Mesendoderm (in vitro differentiated cells): ENCODE measurements at regions not wholly inside any gene's neighbourhood (a gene's known extent, or its start where the extent isn't known, plus 50 kb on each side); places are given as distances from the start of the nearest gene placed in this dataset.

Experiments used
- DNase-seq: peaks from one replicate; pipeline ENCODE4 v3.0.0; 2013
- H2AK5ac ChIP-seq: 2 replicates; pipeline ENCODE4 v1.6.1; 2013; ENCODE audit warnings: low read length, inconsistent platforms
- H2BK120ac ChIP-seq: 2 replicates; pipeline ENCODE4 v1.6.1; 2013; ENCODE audit warnings: low read depth, mild to moderate bottlenecking, low read length, moderate library complexity, mixed read lengths
- H2BK15ac ChIP-seq: replicated peaks from 2 replicates; pipeline ENCODE4 v1.6.1; 2013; ENCODE audit warnings: low read depth, mild to moderate bottlenecking, moderate library complexity
- H2BK5ac ChIP-seq: 2 replicates; pipeline ENCODE4 v1.6.1; 2013; ENCODE audit warnings: low read length, inconsistent platforms
- H3K18ac ChIP-seq: 2 replicates; pipeline ENCODE4 v1.6.1; 2013; ENCODE audit warnings: mild to moderate bottlenecking, low read length, mixed read lengths
- H3K23ac ChIP-seq: one replicate; pipeline ENCODE4 v1.6.1; 2013; ENCODE audit warnings: low read length
- H3K27ac ChIP-seq: 2 replicates; pipeline ENCODE4 v1.5.1; 2013; ENCODE audit warnings: low read depth, mild to moderate bottlenecking, inconsistent platforms, low read length, moderate library complexity
- H3K27me3 ChIP-seq: 2 replicates; pipeline ENCODE4 v1.6.1; 2013; ENCODE audit warnings: low read length, control low read depth, mild to moderate bottlenecking, inconsistent platforms; ENCODE audit not compliant: insufficient read depth, poor library complexity
- H3K36me3 ChIP-seq: 2 replicates; pipeline ENCODE4 v1.6.1; 2013; ENCODE audit warnings: low read length, inconsistent platforms; ENCODE audit not compliant: control insufficient read depth, insufficient read depth
- H3K4ac ChIP-seq: one replicate; pipeline ENCODE4 v1.6.1; 2013; ENCODE audit warnings: low read depth, mild to moderate bottlenecking, low read length, moderate library complexity
- H3K4me1 ChIP-seq: 2 replicates; pipeline ENCODE4 v1.6.1; 2013; ENCODE audit warnings: low read depth, low read length, inconsistent platforms; ENCODE audit not compliant: control insufficient read depth
- H3K4me2 ChIP-seq: 2 replicates; pipeline ENCODE4 v1.6.1; 2013; ENCODE audit warnings: low read length
- H3K4me3 ChIP-seq: 2 replicates; pipeline ENCODE4 v1.5.1; 2013; ENCODE audit warnings: mild to moderate bottlenecking, low read length
- H3K56ac ChIP-seq: one replicate; pipeline ENCODE4 v1.6.1; 2013; ENCODE audit warnings: low read length
- H3K79me1 ChIP-seq: 2 replicates; pipeline ENCODE4 v1.6.1; 2013; ENCODE audit warnings: low read length, inconsistent platforms
- H3K79me2 ChIP-seq: 2 replicates; pipeline ENCODE4 v1.6.1; 2013; ENCODE audit warnings: mild to moderate bottlenecking, low read length; ENCODE audit not compliant: control insufficient read depth, insufficient read depth
- H3K9ac ChIP-seq: 2 replicates; pipeline ENCODE4 v1.6.1; 2013; ENCODE audit warnings: low read length, inconsistent platforms
- H4K5ac ChIP-seq: one replicate; pipeline ENCODE4 v1.6.1; 2013; ENCODE audit warnings: low read length
- H4K8ac ChIP-seq: one replicate; pipeline ENCODE4 v1.6.1; 2013; ENCODE audit warnings: low read depth, mild to moderate bottlenecking, control low read depth, low read length, moderate library complexity
- WGBS: extraction: QIAGEN DNeasy Blood & Tissue Kit; methylation state at CpG from one replicate; pipeline ENCODE4 v1.1.7; 2013; ENCODE audit warnings: low lambda C conversion rate, missing lambda C conversion rate; ENCODE audit not compliant: insufficient coverage; ENCODE audit errors: extremely low coverage; 5-methylcytosine and 5-hydroxymethylcytosine counted together

DNA sequence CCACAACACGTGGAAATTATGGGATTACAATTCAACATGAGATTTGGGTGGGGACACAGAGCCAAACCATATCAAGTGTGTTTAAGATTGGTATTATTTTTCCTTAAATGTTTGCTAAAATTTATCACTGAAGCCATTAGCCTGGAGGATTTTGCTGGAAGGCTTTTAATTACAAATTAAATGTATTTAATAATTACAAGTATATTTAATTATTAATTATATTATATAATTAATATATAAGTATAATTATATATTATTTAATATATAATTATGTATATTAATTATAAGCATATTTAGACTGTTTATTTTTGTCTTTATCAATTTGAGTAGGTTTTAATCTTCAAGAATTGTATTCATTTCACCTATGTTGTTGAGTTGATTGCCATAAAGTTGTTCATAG is 427.4 kb upstream of the FLRT2 start:
- Histone ChIP-seq H2BK5ac (no peak overlapping the region), H3K4ac (no peak overlapping the region), H4K5ac (no peak overlapping the region), H3K56ac (no peak overlapping the region), H3K4me3 (no peak overlapping the region), H4K8ac (no peak overlapping the region), H3K27ac (no peak overlapping the region), H3K79me1 (no peaks in the 10 kb centered on the region), H3K4me2 (no peak overlapping the region), H3K36me3 (no peaks in the 10 kb centered on the region), H3K23ac (no peak overlapping the region), H2AK5ac (no peak overlapping the region), H3K79me2 (no peaks in the 10 kb centered on the region), H3K27me3 (no peaks in the 10 kb centered on the region), H2BK15ac (no peak overlapping the region), H3K18ac (no peak overlapping the region), H3K4me1 (no peaks in the 10 kb centered on the region), H2BK120ac (no peak overlapping the region), H3K9ac (no peak overlapping the region)
- WGBS: no CpG with 5 or more reads among the region's 1 CpG
- DNase-seq: no peak

DNA sequence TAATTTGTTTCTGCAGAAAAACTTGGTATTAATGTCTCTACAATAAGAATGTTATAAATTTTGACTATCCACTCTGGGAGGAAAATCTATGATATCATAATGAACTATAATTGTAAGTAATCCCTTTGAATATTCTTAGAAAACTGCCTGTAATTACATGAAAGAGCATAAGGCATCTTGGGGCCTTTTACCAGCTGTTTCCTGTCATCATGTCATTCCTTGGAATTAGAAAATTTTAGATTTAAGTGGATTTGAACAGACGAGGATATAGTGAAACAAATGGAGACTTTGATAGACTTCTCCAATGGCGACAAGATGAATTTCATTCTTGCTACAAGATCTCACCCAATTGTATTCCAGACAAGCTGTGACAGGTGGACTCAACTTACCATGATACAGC is 423.4 kb upstream of the FLRT2 start:
- H2BK15ac ChIP-seq: no peak overlapping the region
- no peak overlapping the region for H3K4me2 ChIP-seq
- no peak overlapping the region for H2AK5ac ChIP-seq
- H2BK120ac ChIP-seq: no peak overlapping the region
- H3K18ac ChIP-seq: no peak overlapping the region
- H3K4ac ChIP-seq: no peak overlapping the region
- no peak overlapping the region for H3K23ac ChIP-seq
- no peak overlapping the region for H3K4me3 ChIP-seq
- H3K27me3 ChIP-seq: no peaks in the 10 kb centered on the region
- H4K5ac ChIP-seq: no peak overlapping the region
- H3K4me1 ChIP-seq: no peaks in the 10 kb centered on the region
- H2BK5ac ChIP-seq: no peak overlapping the region
- H3K79me1 ChIP-seq: no peaks in the 10 kb centered on the region
- no CpG with 5 or more reads among the region's 2 CpGs for whole genome bisulfite sequencing
- no peak overlapping the region for H4K8ac ChIP-seq
- H3K56ac ChIP-seq: no peak overlapping the region
- DNase-seq: no peak
- no peaks in the 10 kb centered on the region for H3K36me3 ChIP-seq
- H3K27ac ChIP-seq: no peak overlapping the region
- no peaks in the 10 kb centered on the region for H3K79me2 ChIP-seq
- no peak overlapping the region for H3K9ac ChIP-seq

DNA sequence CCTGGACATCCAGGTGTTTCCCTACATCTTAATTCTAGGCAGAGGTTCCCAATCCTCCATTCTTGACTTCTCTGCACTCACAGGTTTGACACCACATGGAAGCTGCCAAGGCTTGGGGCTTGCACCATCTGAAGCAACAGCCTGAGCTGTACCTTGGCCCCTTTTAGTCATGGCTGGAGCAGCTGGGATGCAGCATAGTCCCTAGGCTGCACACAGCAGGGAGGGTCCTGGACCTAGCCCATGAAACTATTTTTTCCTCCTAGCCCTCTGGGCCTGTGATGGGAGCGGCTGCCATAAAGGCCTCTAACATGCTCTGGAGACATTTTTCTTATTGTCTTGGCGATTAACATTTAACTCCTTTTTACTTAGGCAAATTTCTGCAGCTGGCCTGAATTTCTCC is 417.2 kb upstream of the FLRT2 start:
- no peak overlapping the region for H2BK120ac ChIP-seq
- no peak overlapping the region for H3K9ac ChIP-seq
- no peak overlapping the region for H3K27ac ChIP-seq
- H3K79me1 ChIP-seq: no peaks in the 10 kb centered on the region
- no peak overlapping the region for H3K56ac ChIP-seq
- H4K5ac ChIP-seq: no peak overlapping the region
- no peak overlapping the region for H4K8ac ChIP-seq
- no peaks in the 10 kb centered on the region for H3K4me1 ChIP-seq
- no peak overlapping the region for H3K4me2 ChIP-seq
- H3K79me2 ChIP-seq: no peaks in the 10 kb centered on the region
- H3K36me3 ChIP-seq: no peaks in the 10 kb centered on the region
- DNase-seq: no peak
- no peak overlapping the region for H3K4me3 ChIP-seq
- H2AK5ac ChIP-seq: no peak overlapping the region
- no peak overlapping the region for H3K23ac ChIP-seq
- no peaks in the 10 kb centered on the region for H3K27me3 ChIP-seq
- no peak overlapping the region for H2BK5ac ChIP-seq
- no CpG with 5 or more reads among the region's 2 CpGs for WGBS
- H3K4ac ChIP-seq: no peak overlapping the region
- no peak overlapping the region for H2BK15ac ChIP-seq
- H3K18ac ChIP-seq: no peak overlapping the region

DNA sequence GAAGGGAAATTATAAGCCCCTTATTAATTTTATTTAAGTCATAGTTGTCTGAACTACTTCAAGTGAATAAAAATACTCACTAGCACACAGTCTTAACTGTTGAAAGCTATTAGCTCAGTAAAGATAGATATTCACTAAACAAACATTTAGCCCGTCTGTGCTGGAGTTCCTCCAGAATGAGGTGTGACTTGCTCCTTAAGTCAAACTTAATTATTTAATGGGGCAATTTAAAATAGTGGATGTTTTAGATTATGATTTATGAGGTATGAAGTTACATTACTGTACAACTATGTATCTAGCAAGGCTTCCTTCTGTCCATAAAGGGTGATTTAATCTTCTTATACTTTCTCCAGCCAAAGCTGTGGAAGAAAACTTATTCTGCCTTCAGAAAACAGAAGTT is 414.0 kb upstream of the FLRT2 start:
- Histone ChIP-seq H3K79me1 (no peaks in the 10 kb centered on the region), H3K56ac (no peak overlapping the region), H3K4me1 (no peaks in the 10 kb centered on the region), H3K27ac (no peak overlapping the region), H3K18ac (no peak overlapping the region), H3K4me2 (no peak overlapping the region), H3K9ac (no peak overlapping the region), H3K4me3 (no peak overlapping the region), H2BK120ac (no peak overlapping the region), H3K27me3 (no peaks in the 10 kb centered on the region), H2BK15ac (no peak overlapping the region), H3K23ac (no peak overlapping the region), H3K4ac (no peak overlapping the region), H4K5ac (no peak overlapping the region), H2BK5ac (no peak overlapping the region), H4K8ac (no peak overlapping the region), H3K36me3 (no peaks in the 10 kb centered on the region), H2AK5ac (no peak overlapping the region), H3K79me2 (no peaks in the 10 kb centered on the region)
- DNase-seq: no peak
- WGBS: no CpG with 5 or more reads among the region's 1 CpG

DNA sequence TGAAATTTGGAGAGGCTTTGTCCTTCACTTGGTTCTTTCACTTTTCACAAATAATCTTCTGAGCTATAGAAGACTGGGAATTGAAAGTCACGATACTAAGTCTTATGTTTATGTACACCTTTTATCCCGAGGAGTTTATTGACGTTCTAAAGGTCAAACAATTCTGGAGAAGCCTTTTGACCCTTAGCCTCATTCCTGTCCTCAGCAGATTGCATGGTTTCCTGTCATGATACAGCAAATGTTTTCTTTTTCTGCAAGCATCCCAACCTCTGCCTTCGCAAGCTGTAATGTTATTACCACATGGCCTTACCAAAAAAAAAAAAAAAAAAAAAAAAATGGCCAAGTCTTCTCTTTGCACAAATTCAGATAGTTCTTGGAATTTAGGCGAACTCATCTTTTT is 411.7 kb upstream of the FLRT2 start:
- H3K4me3 ChIP-seq: no peak overlapping the region
- H2BK120ac ChIP-seq: no peak overlapping the region
- H2BK15ac ChIP-seq: no peak overlapping the region
- H3K56ac ChIP-seq: no peak overlapping the region
- H3K4me2 ChIP-seq: no peak overlapping the region
- no peak overlapping the region for H2BK5ac ChIP-seq
- no peaks in the 10 kb centered on the region for H3K4me1 ChIP-seq
- no peaks in the 10 kb centered on the region for H3K27me3 ChIP-seq
- H3K9ac ChIP-seq: no peak overlapping the region
- no peak for DNase-seq
- no peak overlapping the region for H2AK5ac ChIP-seq
- no peaks in the 10 kb centered on the region for H3K36me3 ChIP-seq
- H4K8ac ChIP-seq: no peak overlapping the region
- WGBS: no CpG with 5 or more reads among the region's 5 CpGs
- H3K18ac ChIP-seq: no peak overlapping the region
- H3K27ac ChIP-seq: no peak overlapping the region
- no peaks in the 10 kb centered on the region for H3K79me2 ChIP-seq
- no peak overlapping the region for H3K4ac ChIP-seq
- no peak overlapping the region for H4K5ac ChIP-seq
- no peak overlapping the region for H3K23ac ChIP-seq
- H3K79me1 ChIP-seq: no peaks in the 10 kb centered on the region

DNA sequence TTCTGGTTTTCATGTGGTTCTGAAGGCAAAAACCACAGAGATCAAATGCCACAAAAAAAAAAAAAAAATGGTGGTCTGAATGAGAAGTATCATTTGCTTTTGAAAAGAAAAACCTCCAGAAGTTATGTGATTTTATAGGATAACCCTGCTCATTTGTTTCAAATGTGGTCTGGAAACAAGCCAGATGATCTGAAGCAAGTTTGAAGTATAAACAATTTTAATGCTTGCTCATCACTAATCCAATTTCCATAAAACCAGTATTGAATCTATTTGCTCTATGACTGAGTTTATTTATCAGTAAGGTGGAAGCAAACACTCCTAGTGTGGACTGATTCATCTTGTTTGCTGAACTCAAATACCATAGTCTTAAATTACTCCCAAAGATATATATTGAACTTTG is 407.3 kb upstream of the FLRT2 start:
- H3K4me2 ChIP-seq: no peak overlapping the region
- no peaks in the 10 kb centered on the region for H3K4me1 ChIP-seq
- H2BK5ac ChIP-seq: no peak overlapping the region
- no peak overlapping the region for H4K8ac ChIP-seq
- no peak overlapping the region for H2BK15ac ChIP-seq
- H3K27me3 ChIP-seq: no peaks in the 10 kb centered on the region
- no peaks in the 10 kb centered on the region for H3K79me2 ChIP-seq
- H3K79me1 ChIP-seq: no peaks in the 10 kb centered on the region
- H3K4me3 ChIP-seq: no peak overlapping the region
- H3K23ac ChIP-seq: no peak overlapping the region
- H3K27ac ChIP-seq: no peak overlapping the region
- no peak overlapping the region for H3K18ac ChIP-seq
- no peak overlapping the region for H2AK5ac ChIP-seq
- no peak overlapping the region for H3K9ac ChIP-seq
- no peaks in the 10 kb centered on the region for H3K36me3 ChIP-seq
- DNase-seq: no peak
- H2BK120ac ChIP-seq: no peak overlapping the region
- no peak overlapping the region for H3K56ac ChIP-seq
- no peak overlapping the region for H4K5ac ChIP-seq
- no peak overlapping the region for H3K4ac ChIP-seq
